DOHH2 (cell line): ENCODE measurements at regions not wholly inside any gene's neighbourhood (a gene's known extent, or its start where the extent isn't known, plus 50 kb on each side); places are given as distances from the start of the nearest gene placed in this dataset.

Experiments used
- H3F3A ChIP-seq: fragments of 200-600 bp; sonication (generic), shearing (Covaris generic); 2 replicates; pipeline ENCODE4 v1.6.0; 2016; ENCODE audit warnings: antibody characterized with exemption, mild to moderate bottlenecking; ENCODE audit not compliant: control insufficient read depth, insufficient read depth
- H3K27ac ChIP-seq: fragments of 200-600 bp; sonication (generic); 2 replicates; pipeline ENCODE4 v1.5.1; 2014; ENCODE audit warnings: low read depth, mild to moderate bottlenecking, low read length, moderate library complexity
- H3K27me3 ChIP-seq: fragments of 200-600 bp; sonication (generic); 2 replicates; pipeline ENCODE4 v1.6.1; 2014; ENCODE audit warnings: mild to moderate bottlenecking, low read length, mixed read lengths; ENCODE audit not compliant: control insufficient read depth
- H3K36me3 ChIP-seq: fragments of 200-600 bp; sonication (generic); 2 replicates; pipeline ENCODE4 v1.6.1; 2014; ENCODE audit warnings: mild to moderate bottlenecking, low read length, moderate library complexity, mixed read lengths; ENCODE audit not compliant: control insufficient read depth
- H3K4me1 ChIP-seq: fragments of 200-600 bp; sonication (generic); 2 replicates; pipeline ENCODE4 v1.6.1; 2014; ENCODE audit warnings: mild to moderate bottlenecking, low read length, mixed read lengths; ENCODE audit not compliant: control insufficient read depth
- H3K4me2 ChIP-seq: fragments of 200-600 bp; sonication (generic); 2 replicates; pipeline ENCODE4 v1.6.0; 2014; ENCODE audit warnings: mild to moderate bottlenecking, low read length, moderate library complexity
- H3K4me3 ChIP-seq: fragments of 200-600 bp; sonication (generic); 2 replicates; pipeline ENCODE4 v1.5.1; 2014; ENCODE audit warnings: mild to moderate bottlenecking, low read length, mixed read lengths
- H3K79me2 ChIP-seq: fragments of 200-600 bp; sonication (generic); 2 replicates; pipeline ENCODE4 v1.6.1; 2014; ENCODE audit warnings: mild to moderate bottlenecking, low read length, mixed read lengths; ENCODE audit not compliant: control insufficient read depth
- H3K9me2 ChIP-seq: fragments of 200-600 bp; sonication (generic); replicated peaks from 2 replicates; pipeline ENCODE4 v1.6.1; 2014; ENCODE audit warnings: mild to moderate bottlenecking, low read length, mixed read lengths; ENCODE audit not compliant: control insufficient read depth
- H3K9me3 ChIP-seq: fragments of 200-600 bp; sonication (generic); 2 replicates; pipeline ENCODE4 v1.6.1; 2014; ENCODE audit warnings: antibody characterized with exemption, low read length, mixed read lengths; ENCODE audit not compliant: control insufficient read depth, insufficient read depth
- H4K20me1 ChIP-seq: fragments of 200-600 bp; sonication (generic); 2 replicates; pipeline ENCODE4 v1.6.0; 2014; ENCODE audit warnings: low read depth, mild to moderate bottlenecking, antibody characterized with exemption, low read length, moderate library complexity; ENCODE audit not compliant: control insufficient read depth, insufficient read depth
- CTCF ChIP-seq: fragments of 200-600 bp; sonication (generic); IDR thresholded peaks from one replicate; pipeline ENCODE4 v1.5.1; 2014; ENCODE audit warnings: antibody characterized with exemption, mild to moderate bottlenecking, low read depth, low read length; ENCODE audit not compliant: poor library complexity, severe bottlenecking
- EZH2phosphoT487 ChIP-seq: fragments of 200-600 bp; sonication (generic); IDR thresholded peaks from 2 replicates; pipeline ENCODE4 v1.6.1; 2017; ENCODE audit warnings: borderline replicate concordance, mild to moderate bottlenecking, antibody characterized with exemption, low read length, moderate library complexity, mixed read lengths

DNA sequence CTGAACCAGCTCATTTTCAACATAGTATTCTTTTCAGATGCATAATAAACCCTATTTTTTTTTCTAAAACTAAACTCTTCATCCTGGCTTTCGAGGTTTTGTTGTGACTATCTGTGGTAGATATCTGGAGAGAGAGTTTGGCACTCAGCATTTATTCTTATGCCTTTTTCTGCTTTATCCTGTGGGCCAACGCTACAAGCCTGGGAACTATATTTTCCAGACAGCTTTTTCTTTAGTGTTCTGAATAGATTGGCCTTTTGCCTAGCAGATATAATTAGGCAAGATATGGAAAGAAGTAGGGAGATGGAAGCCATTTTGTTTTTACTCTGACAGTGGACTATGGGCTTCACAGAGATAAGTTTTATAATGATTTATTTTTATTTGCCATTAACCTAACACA is 486.7 kb downstream of the TMEM232 start:
- H4K20me1 ChIP-seq = no peaks in the 10 kb centered on the region
- H3K4me3 ChIP-seq = no peak overlapping the region
- no peaks in the 10 kb centered on the region for H3K9me3 ChIP-seq
- no peaks in the 10 kb centered on the region for H3K9me2 ChIP-seq
- H3K79me2 ChIP-seq = no peaks in the 10 kb centered on the region
- no peak overlapping the region for H3K27ac ChIP-seq
- no peaks in the 10 kb centered on the region for H3F3A ChIP-seq
- H3K36me3 ChIP-seq = no peaks in the 10 kb centered on the region
- no peak overlapping the region for H3K4me2 ChIP-seq
- no peaks in the 10 kb centered on the region for H3K27me3 ChIP-seq
- no peaks in the 10 kb centered on the region for H3K4me1 ChIP-seq
- no peak for TF ChIP-seq EZH2phosphoT487
- no peak for TF ChIP-seq CTCF

- Histone ChIP-seq H3K27ac (no peak overlapping the region), H3K27me3 (no peaks in the 10 kb centered on the region), H3K4me3 (no peak overlapping the region), H4K20me1 (no peaks in the 10 kb centered on the region), H3K79me2 (no peaks in the 10 kb centered on the region), H3K4me1 (no peaks in the 10 kb centered on the region), H3K36me3 (no peaks in the 10 kb centered on the region), H3K9me3 (no peaks in the 10 kb centered on the region), H3K9me2 (no peaks in the 10 kb centered on the region), H3F3A (no peaks in the 10 kb centered on the region), H3K4me2 (no peak overlapping the region)
- TF ChIP-seq CTCF (no peak), EZH2phosphoT487 (no peak)
Measured at GRCh38 chr5:110242950-110243349, 483.5 kb downstream of the TMEM232 start.

GRCh38 chr5:110248921-110249320 is 477.6 kb downstream of the TMEM232 start:
- no peak overlapping the region for H3K4me2 ChIP-seq
- no peaks in the 10 kb centered on the region for H3K9me3 ChIP-seq
- H3K27ac ChIP-seq = no peak overlapping the region
- H3K4me1 ChIP-seq = no peaks in the 10 kb centered on the region
- no peak overlapping the region for H3K4me3 ChIP-seq
- H3K36me3 ChIP-seq = no peaks in the 10 kb centered on the region
- H3K27me3 ChIP-seq = no peaks in the 10 kb centered on the region
- H4K20me1 ChIP-seq = no peaks in the 10 kb centered on the region
- H3F3A ChIP-seq = no peaks in the 10 kb centered on the region
- no peaks in the 10 kb centered on the region for H3K9me2 ChIP-seq
- no peaks in the 10 kb centered on the region for H3K79me2 ChIP-seq
- TF ChIP-seq EZH2phosphoT487 (no peak), CTCF (no peak)

- no peaks in the 10 kb centered on the region for H3F3A ChIP-seq
- no peaks in the 10 kb centered on the region for H3K27me3 ChIP-seq
- H3K9me3 ChIP-seq = no peaks in the 10 kb centered on the region
- TF ChIP-seq CTCF = no peak
- no peak for TF ChIP-seq EZH2phosphoT487
- H3K4me3 ChIP-seq = no peak overlapping the region
- H3K4me1 ChIP-seq = no peaks in the 10 kb centered on the region
- H3K36me3 ChIP-seq = no peaks in the 10 kb centered on the region
- no peak overlapping the region for H3K27ac ChIP-seq
- H3K9me2 ChIP-seq = no peaks in the 10 kb centered on the region
- no peaks in the 10 kb centered on the region for H4K20me1 ChIP-seq
- no peak overlapping the region for H3K4me2 ChIP-seq
- no peaks in the 10 kb centered on the region for H3K79me2 ChIP-seq
Measured at GRCh38 chr5:110250355-110250754, 476.1 kb downstream of the TMEM232 start.
